ENCODE measurements at regions not wholly inside any gene's neighbourhood (a gene's known extent, or its start where the extent isn't known, plus 50 kb on each side); places are given as distances from the start of the nearest gene placed in this dataset.

- intact Hi-C loops (cut with DNase I; ENCODE audit: low total_unique reads) = no loop called here
- Histone ChIP-seq H3K4me1 (peaks cover 0 to 55% (median 17%) of the 10 kb centered on the region in 4 donors), H3K27me3 (no peaks in the 10 kb centered on the region), H3K27ac (no peak overlapping the region), H3K36me3 (peaks cover 0 to 7% (median 0%) of the 10 kb centered on the region in 3 donors), H3K4me3 (no peak overlapping the region), H3K9me3 (no peaks in the 10 kb centered on the region)
- no peak for DNase-seq
- TF ChIP-seq, protein P1, sequence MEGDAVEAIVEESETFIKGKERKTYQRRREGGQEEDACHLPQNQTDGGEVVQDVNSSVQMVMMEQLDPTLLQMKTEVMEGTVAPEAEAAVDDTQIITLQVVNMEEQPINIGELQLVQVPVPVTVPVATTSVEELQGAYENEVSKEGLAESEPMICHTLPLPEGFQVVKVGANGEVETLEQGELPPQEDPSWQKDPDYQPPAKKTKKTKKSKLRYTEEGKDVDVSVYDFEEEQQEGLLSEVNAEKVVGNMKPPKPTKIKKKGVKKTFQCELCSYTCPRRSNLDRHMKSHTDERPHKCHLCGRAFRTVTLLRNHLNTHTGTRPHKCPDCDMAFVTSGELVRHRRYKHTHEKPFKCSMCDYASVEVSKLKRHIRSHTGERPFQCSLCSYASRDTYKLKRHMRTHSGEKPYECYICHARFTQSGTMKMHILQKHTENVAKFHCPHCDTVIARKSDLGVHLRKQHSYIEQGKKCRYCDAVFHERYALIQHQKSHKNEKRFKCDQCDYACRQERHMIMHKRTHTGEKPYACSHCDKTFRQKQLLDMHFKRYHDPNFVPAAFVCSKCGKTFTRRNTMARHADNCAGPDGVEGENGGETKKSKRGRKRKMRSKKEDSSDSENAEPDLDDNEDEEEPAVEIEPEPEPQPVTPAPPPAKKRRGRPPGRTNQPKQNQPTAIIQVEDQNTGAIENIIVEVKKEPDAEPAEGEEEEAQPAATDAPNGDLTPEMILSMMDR (IDR thresholded peaks at IDR 0.05) = no peak
Measured at GRCh38 chr6:71386215-71386614, 97.6 kb downstream of the OGFRL1 start.

DNA sequence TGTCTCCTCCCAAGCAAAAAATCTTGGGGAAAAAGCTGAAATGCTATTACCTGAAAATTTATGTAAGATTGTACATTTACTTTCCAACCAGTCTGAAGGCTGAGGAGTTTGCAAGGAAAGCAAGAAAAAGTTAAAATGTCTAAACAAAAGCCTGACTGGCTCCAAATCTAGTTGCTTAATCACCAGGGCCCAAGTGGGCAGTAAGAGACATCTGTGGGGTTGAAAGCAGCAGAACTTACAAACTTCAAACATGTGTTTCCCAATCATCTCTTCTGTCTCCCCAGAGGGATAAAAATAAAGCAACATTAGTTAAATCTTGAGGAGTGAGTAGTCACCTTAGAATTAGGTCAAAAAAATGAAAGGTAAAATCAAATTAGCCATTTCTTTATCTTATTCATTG is 98.6 kb downstream of the OGFRL1 start:
- Histone ChIP-seq H3K4me1 (peaks cover 0 to 62% (median 17%) of the 10 kb centered on the region in 4 donors), H3K27ac (peak overlapping the region in 1 of 2 donors; percentile 26), H3K36me3 (peaks cover 0 to 7% (median 0%) of the 10 kb centered on the region in 3 donors), H3K9me3 (no peaks in the 10 kb centered on the region), H3K4me3 (no peak overlapping the region), H3K27me3 (no peaks in the 10 kb centered on the region)
- no peak for DNase-seq
- intact Hi-C loops (cut with DNase I; ENCODE audit: low total_unique reads) = no loop called here
- TF ChIP-seq, protein P1 (IDR thresholded peaks at IDR 0.05) = no peak

GRCh38 chr6:71388068-71388744 is 99.6 kb downstream of the OGFRL1 start:
- peak overlapping the region; percentile 19 to 29 for H3K27ac ChIP-seq
- intact Hi-C loops (cut with DNase I; ENCODE audit: low total_unique reads) = no loop called here
- H3K36me3 ChIP-seq = peaks cover 0 to 3% (median 0%) of the 10 kb centered on the region in 3 donors

DNA sequence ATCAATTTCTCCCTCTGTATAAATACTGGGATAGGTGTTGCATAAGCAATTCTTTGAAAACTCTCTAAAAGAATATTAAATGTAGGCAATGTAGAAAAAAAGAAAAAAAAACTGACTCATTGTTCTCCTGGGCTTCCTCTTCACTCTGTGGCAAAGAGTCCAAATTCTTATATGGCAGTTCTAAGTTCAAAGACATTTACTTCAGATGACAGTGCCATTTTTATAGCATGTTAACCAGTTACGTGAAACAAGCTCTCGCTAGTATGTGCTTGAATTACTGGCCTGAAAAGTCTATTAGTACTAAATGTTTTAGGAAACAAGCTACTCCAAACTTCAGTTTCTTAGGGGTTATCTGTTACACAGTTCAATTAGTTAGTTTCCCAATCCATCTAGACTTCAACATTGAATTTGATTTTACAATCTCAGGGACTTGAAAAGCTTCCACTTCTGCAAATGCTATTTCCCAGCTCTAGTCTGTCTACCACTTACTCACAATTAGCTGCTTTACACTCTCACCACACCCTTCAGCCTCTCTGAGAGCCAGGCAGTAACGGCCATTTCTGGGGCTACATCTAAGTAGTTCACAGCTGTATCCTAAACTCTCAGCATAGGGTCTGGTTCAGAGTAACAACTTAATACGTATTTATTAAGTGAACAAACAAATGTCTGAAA is 100.4 kb downstream of the OGFRL1 start:
- peak overlapping the region in 1 of 2 donors; percentile 19 for H3K27ac ChIP-seq
- TF ChIP-seq, protein P1 (IDR thresholded peaks at IDR 0.05) = no peak
- DNase-seq = no peak
- no peaks in the 10 kb centered on the region for H3K9me3 ChIP-seq
- H3K36me3 ChIP-seq = no peaks in the 10 kb centered on the region
- no peak overlapping the region for H3K4me3 ChIP-seq
- peaks cover 0 to 70% (median 23%) of the 10 kb centered on the region in 4 donors for H3K4me1 ChIP-seq
- intact Hi-C loops (cut with DNase I; ENCODE audit: low total_unique reads) = no loop called here
- H3K27me3 ChIP-seq = no peaks in the 10 kb centered on the region

More at GRCh38 chr6:71388068-71388744, 99.6 kb downstream of the OGFRL1 start:
- H3K4me1 ChIP-seq = peaks cover 0 to 69% (median 21%) of the 10 kb centered on the region in 4 donors
- DNase-seq = no peak
- TF ChIP-seq, protein P1 (IDR thresholded peaks at IDR 0.05) = no peak
- no peaks in the 10 kb centered on the region for H3K9me3 ChIP-seq
- H3K4me3 ChIP-seq = no peak overlapping the region
- no peaks in the 10 kb centered on the region for H3K27me3 ChIP-seq

- Histone ChIP-seq H3K4me1 (peaks cover 0 to 81% (median 35%) of the 10 kb centered on the region in 4 donors), H3K36me3 (no peaks in the 10 kb centered on the region), H3K27me3 (no peaks in the 10 kb centered on the region), H3K27ac (no peak overlapping the region), H3K9me3 (no peaks in the 10 kb centered on the region), H3K4me3 (no peak overlapping the region)
- intact Hi-C loops (cut with DNase I; ENCODE audit: low total_unique reads) = no loop called here
- no peak for DNase-seq
- TF ChIP-seq, protein P1 (IDR thresholded peaks at IDR 0.05) = no peak
Measured at GRCh38 chr6:71391126-71391525, 102.5 kb downstream of the OGFRL1 start.

All from tibial artery (tissue), 4 donors.